T-helper 17 cell (primary cell): ENCODE measurements at regions not wholly inside any gene's neighbourhood (a gene's known extent, or its start where the extent isn't known, plus 50 kb on each side); places are given as distances from the start of the nearest gene placed in this dataset.

ENCODE experiments used
- ATAC-seq: fragments of 150-1000 bp; cut with Tn5 transposase; 2 replicates; pipeline ENCODE4 v1.10.0; 2021; ENCODE audit warnings: mild to moderate bottlenecking, moderate library complexity
- DNase-seq, 3 donors: peaks; one replicate each; pipeline versions ENCODE4 v3.0.0 to v3.0.0-alpha.2; 2020 to 2021
- H3K9me3 ChIP-seq: one replicate; pipeline ENCODE4 v1.7.0; 2013; ENCODE audit warnings: low read length, mild to moderate bottlenecking; ENCODE audit not compliant: control insufficient read depth, poor library complexity, severe bottlenecking
- H3K27ac Mint-ChIP-seq: one replicate; pipeline ENCODE4 v1.8.0; 2022; ENCODE audit warnings: mild to moderate bottlenecking, moderate library complexity, mixed read lengths
- H3K27me3 Mint-ChIP-seq: one replicate; pipeline ENCODE4 v1.8.0; 2022; ENCODE audit warnings: mixed read lengths
- H3K36me3 Mint-ChIP-seq: one replicate; pipeline ENCODE4 v1.8.0; 2022; ENCODE audit warnings: low read depth, mixed read lengths
- H3K4me1 Mint-ChIP-seq: one replicate; pipeline ENCODE4 v1.8.0; 2022; ENCODE audit warnings: mild to moderate bottlenecking, mixed read lengths
- H3K4me3 Mint-ChIP-seq: one replicate; pipeline ENCODE4 v1.8.0; 2022; ENCODE audit warnings: mild to moderate bottlenecking, moderate library complexity, mixed read lengths

DNA sequence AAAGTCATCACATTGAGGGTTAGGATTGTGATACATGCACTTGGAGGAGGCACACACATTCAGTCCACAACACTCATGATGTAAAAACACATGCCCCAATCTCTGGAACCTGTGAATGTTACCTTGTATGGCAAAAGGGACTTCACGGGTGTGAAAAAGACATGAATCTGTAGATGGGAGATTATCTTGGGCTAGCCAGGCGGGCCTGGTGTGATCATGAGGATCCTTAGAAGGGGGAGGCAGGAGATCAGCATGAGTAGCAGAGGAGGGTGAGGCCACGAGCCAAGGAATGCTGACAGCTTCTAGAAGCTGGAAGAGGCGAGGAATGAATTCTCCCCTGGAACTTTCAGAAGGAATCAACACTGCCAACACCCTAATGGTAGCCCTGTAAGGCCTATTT lies 77.5 kb upstream of the ENPP6 start:
- Mint-ChIP-seq H3K27me3 (peaks cover 8% of the 10 kb centered on the region), H3K36me3 (peaks cover 4% of the 10 kb centered on the region)

GRCh38 chr4:184294606-184295133 lies 77.0 kb upstream of the ENPP6 start:
- peaks cover 4% of the 10 kb centered on the region for H3K36me3 Mint-ChIP-seq
- H3K9me3 ChIP-seq, result no peaks in the 10 kb centered on the region
- ATAC-seq, result no peak
- peaks cover 8% of the 10 kb centered on the region for H3K27me3 Mint-ChIP-seq
- no peak overlapping the region for H3K27ac Mint-ChIP-seq
- H3K4me3 Mint-ChIP-seq, result no peak overlapping the region
- no peaks in the 10 kb centered on the region for H3K4me1 Mint-ChIP-seq
- DNase-seq, result no peak

More for the DNA sequence above, 77.5 kb upstream of the ENPP6 start:
- Mint-ChIP-seq H3K27ac (no peak overlapping the region), H3K4me3 (no peak overlapping the region), H3K4me1 (no peaks in the 10 kb centered on the region)
- H3K9me3 ChIP-seq, result no peaks in the 10 kb centered on the region
- ATAC-seq, result no peak
- no peak for DNase-seq

GRCh38 chr4:184293552-184293951 lies 75.9 kb upstream of the ENPP6 start:
- no peak overlapping the region for H3K27ac Mint-ChIP-seq
- DNase-seq, result no peak
- ATAC-seq, result no peak

GRCh38 chr4:184292877-184293276 lies 75.2 kb upstream of the ENPP6 start:
- H3K9me3 ChIP-seq, result no peaks in the 10 kb centered on the region
- H3K4me1 Mint-ChIP-seq, result peaks cover 14% of the 10 kb centered on the region
- peaks cover 8% of the 10 kb centered on the region for H3K27me3 Mint-ChIP-seq
- peaks cover 6% of the 10 kb centered on the region for H3K36me3 Mint-ChIP-seq
- no peak for DNase-seq
- no peak overlapping the region for H3K4me3 Mint-ChIP-seq
- no peak overlapping the region for H3K27ac Mint-ChIP-seq
- ATAC-seq, result no peak

More at GRCh38 chr4:184293552-184293951, 75.9 kb upstream of the ENPP6 start:
- Mint-ChIP-seq H3K27me3 (peaks cover 8% of the 10 kb centered on the region), H3K36me3 (peaks cover 5% of the 10 kb centered on the region), H3K4me3 (no peak overlapping the region), H3K4me1 (peaks cover 8% of the 10 kb centered on the region)
- no peaks in the 10 kb centered on the region for H3K9me3 ChIP-seq

DNA sequence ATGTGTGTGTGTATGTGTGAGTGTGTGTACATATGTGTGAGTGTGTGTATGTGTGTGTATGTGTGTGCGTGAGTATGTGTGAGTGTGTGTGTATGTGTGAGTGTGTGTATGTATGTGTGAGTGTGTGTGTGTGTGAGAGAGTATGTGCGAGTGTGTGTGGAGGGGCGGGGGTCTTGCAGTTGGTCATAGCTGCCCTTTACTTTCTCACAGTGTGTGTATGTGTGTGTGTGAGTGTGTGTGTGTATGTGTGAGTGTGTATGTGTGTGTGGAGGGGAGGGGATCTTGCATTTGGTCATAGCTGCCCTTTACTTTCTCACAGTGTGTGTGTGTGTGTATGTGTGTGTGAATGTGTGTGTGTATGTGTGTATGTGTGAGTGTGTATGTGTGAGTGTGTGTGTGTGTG lies 74.8 kb upstream of the ENPP6 start:
- Mint-ChIP-seq H3K36me3 (peaks cover 6% of the 10 kb centered on the region), H3K4me1 (peaks cover 18% of the 10 kb centered on the region)

DNA sequence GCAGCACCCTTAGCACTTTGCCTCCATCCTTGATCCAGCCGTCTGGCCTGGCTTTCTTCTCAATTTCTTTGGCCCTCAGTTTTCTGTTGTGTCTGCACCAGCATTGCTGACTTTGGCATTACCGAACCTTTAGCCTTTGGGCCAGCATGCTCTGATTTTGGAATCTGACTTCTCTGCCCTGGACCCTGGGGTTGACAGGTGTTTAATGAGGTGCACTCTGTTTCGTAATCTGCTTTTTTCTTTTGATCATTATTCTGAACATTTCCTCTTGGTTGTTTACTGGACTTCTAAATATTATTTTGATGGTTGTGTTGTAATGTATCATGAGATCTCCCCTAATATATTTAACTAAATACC lies 71.5 kb upstream of the ENPP6 start:
- Mint-ChIP-seq H3K27ac (peak overlapping the region; percentile 72), H3K4me1 (peaks cover 20% of the 10 kb centered on the region), H3K27me3 (no peaks in the 10 kb centered on the region), H3K36me3 (peaks cover 2% of the 10 kb centered on the region), H3K4me3 (peak overlapping the region; percentile 39)
- DNase-seq, result no peak
- no peak for ATAC-seq
- H3K9me3 ChIP-seq, result no peaks in the 10 kb centered on the region

More for the DNA sequence above, 74.8 kb upstream of the ENPP6 start:
- H3K9me3 ChIP-seq, result no peaks in the 10 kb centered on the region
- Mint-ChIP-seq H3K4me3 (no peak overlapping the region), H3K27me3 (peaks cover 8% of the 10 kb centered on the region), H3K27ac (no peak overlapping the region)
- DNase-seq (no peak), ATAC-seq (no peak)

- H3K4me1 Mint-ChIP-seq, result peaks cover 20% of the 10 kb centered on the region
- H3K27me3 Mint-ChIP-seq, result no peaks in the 10 kb centered on the region
- H3K27ac Mint-ChIP-seq, result peak overlapping the region; percentile 72
- ATAC-seq, result peak; percentile 75
- H3K9me3 ChIP-seq, result no peaks in the 10 kb centered on the region
- peak overlapping the region; percentile 79 for H3K4me3 Mint-ChIP-seq
- DNase-seq, result no peak
- H3K36me3 Mint-ChIP-seq, result peaks cover 2% of the 10 kb centered on the region
Measured at GRCh38 chr4:184288451-184289178, 70.9 kb upstream of the ENPP6 start.

- H3K27me3 Mint-ChIP-seq, result no peaks in the 10 kb centered on the region
- peaks cover 25% of the 10 kb centered on the region for H3K4me1 Mint-ChIP-seq
- H3K9me3 ChIP-seq, result no peaks in the 10 kb centered on the region
- DNase-seq (no peak), ATAC-seq (no peak)
- peaks cover 2% of the 10 kb centered on the region for H3K36me3 Mint-ChIP-seq
- H3K27ac Mint-ChIP-seq, result peak overlapping the region; percentile 72
- peak overlapping the region; percentile 79 for H3K4me3 Mint-ChIP-seq
Measured at GRCh38 chr4:184287697-184288255, 70.1 kb upstream of the ENPP6 start.

GRCh38 chr4:184286358-184286757 lies 68.7 kb upstream of the ENPP6 start:
- Mint-ChIP-seq H3K27me3 (no peaks in the 10 kb centered on the region), H3K27ac (no peak overlapping the region), H3K4me1 (peaks cover 38% of the 10 kb centered on the region)

GRCh38 chr4:184284742-184285141 lies 67.1 kb upstream of the ENPP6 start:
- H3K9me3 ChIP-seq, result no peaks in the 10 kb centered on the region
- Mint-ChIP-seq H3K4me1 (peaks cover 42% of the 10 kb centered on the region), H3K36me3 (peaks cover 2% of the 10 kb centered on the region), H3K27ac (no peak overlapping the region), H3K27me3 (no peaks in the 10 kb centered on the region), H3K4me3 (no peak overlapping the region)
- DNase-seq (no peak), ATAC-seq (no peak)

More at GRCh38 chr4:184286358-184286757, 68.7 kb upstream of the ENPP6 start:
- Mint-ChIP-seq H3K4me3 (no peak overlapping the region), H3K36me3 (peaks cover 2% of the 10 kb centered on the region)
- ATAC-seq, result no peak
- no peak for DNase-seq
- H3K9me3 ChIP-seq, result no peaks in the 10 kb centered on the region

GRCh38 chr4:184284336-184284690 lies 66.6 kb upstream of the ENPP6 start:
- Mint-ChIP-seq H3K4me1 (peaks cover 39% of the 10 kb centered on the region), H3K36me3 (peaks cover 2% of the 10 kb centered on the region), H3K27ac (no peak overlapping the region), H3K27me3 (no peaks in the 10 kb centered on the region), H3K4me3 (no peak overlapping the region)
- H3K9me3 ChIP-seq, result no peaks in the 10 kb centered on the region
- DNase-seq (no peak), ATAC-seq (no peak)

- Mint-ChIP-seq H3K36me3 (peaks cover 2% of the 10 kb centered on the region), H3K4me1 (peaks cover 36% of the 10 kb centered on the region), H3K27ac (peak overlapping the region; percentile 87), H3K27me3 (no peaks in the 10 kb centered on the region), H3K4me3 (no peak overlapping the region)
- DNase-seq (no peak), ATAC-seq (no peak)
- no peaks in the 10 kb centered on the region for H3K9me3 ChIP-seq
Measured at GRCh38 chr4:184283659-184284335, 66.1 kb upstream of the ENPP6 start.

DNA sequence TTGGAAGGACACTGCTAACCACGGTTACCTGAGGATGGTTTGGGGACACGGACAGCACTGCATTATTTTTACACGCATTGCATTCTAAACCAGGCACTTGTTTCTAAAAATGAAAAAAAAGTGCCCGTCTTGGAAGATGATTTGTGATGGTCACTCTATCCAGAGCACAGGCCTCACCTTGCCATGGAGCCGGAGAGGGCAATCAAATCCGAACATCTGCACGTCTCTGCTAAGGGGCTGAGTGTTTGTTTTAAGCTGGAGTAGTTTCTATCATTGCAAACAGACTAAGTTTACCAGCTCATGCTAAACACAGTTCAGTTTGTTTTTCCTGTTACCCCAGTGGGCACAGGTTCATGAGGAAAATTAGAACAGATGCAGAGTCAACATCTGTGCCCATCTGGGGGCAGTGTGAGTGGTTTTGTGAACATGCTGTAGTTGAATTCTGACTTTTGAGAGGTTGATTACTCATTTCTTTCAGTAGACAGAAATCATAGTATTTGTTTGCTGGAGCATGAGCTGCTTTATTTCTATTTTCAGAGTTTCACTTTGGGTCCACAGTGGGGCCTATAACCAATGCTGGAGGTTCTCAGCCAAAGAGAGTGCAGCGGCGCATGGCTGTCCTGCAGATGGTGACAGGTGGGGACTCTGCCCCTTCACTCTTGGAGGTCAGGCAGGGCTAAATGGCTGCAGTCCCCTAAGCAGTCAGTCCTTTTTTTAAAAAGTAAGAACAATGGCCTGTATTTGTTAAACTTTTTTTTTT lies 65.4 kb upstream of the ENPP6 start:
- no peak for DNase-seq
- no peak for ATAC-seq
- Mint-ChIP-seq H3K27ac (peak overlapping the region; percentile 87), H3K4me1 (peaks cover 30% of the 10 kb centered on the region), H3K4me3 (no peak overlapping the region), H3K36me3 (no peaks in the 10 kb centered on the region), H3K27me3 (no peaks in the 10 kb centered on the region)
- H3K9me3 ChIP-seq, result no peaks in the 10 kb centered on the region
